NK-92 treated with Interleukin-12 subunit alpha and Interleukin-12 subunit beta, amount 100 ng/mL, for 24 hours (cell line): ENCODE measurements at regions not wholly inside any gene's neighbourhood (a gene's known extent, or its start where the extent isn't known, plus 50 kb on each side); places are given as distances from the start of the nearest gene placed in this dataset.
"Not testable (repeated sequence)": the region's sequence is repeated elsewhere in the genome, so short reads cannot be mapped to it uniquely, and the experiment has no call there.

Experiments used
- DNase-seq: peaks from one replicate; lab custom pipeline; 2025; lab: John Stamatoyannopoulos, UW

DNA sequence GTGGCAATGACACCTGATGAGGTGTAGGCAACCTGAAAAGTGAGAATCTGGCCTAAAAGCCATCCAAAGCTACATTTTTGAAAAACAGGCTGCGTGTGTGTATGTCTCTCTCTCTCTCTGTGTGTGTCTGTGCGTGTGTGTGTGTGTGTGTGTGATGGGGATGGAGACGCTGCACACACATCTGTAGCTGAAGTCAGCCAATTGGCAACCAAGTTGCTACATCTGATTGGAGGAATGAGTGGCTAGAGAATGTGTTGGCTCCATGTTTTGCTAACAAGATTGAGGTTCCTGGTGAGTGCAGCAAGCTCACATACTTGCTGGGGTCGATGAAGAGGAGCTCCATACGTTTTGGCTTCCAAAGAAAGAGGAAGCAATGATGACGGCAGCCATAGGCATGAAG, 311.4 kb upstream of the NCAM1 start:
- DNase-seq, result no peak

DNA sequence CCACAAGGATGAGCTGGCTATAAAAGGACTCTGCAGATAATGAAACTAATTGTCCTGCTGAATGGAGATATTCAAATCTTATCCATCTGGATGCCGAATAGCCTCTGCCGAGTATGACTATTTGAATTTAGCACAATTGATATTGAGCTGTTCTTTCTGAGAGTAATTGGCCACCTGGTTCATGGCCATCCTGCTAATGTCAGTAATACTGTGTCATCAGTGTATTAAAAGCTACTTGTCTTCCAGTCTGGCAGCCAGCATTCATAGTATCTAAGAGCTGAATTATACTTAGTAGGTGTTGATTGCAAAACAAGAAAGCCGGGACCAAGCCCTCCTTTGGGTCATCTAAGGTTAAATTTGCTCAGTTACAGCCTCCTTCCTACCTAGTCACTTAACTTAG, 310.7 kb upstream of the NCAM1 start:
- no peak for DNase-seq

GRCh38 chr11:112651386-112651785, 309.8 kb upstream of the NCAM1 start:
- no peak for DNase-seq

GRCh38 chr11:112652786-112653390, 308.3 kb upstream of the NCAM1 start:
- no peak for DNase-seq

- no peak for DNase-seq
Measured at GRCh38 chr11:112655371-112655770, 305.8 kb upstream of the NCAM1 start.

GRCh38 chr11:112656772-112657428, 304.3 kb upstream of the NCAM1 start:
- DNase-seq, result no peak

- no peak for DNase-seq
Measured at GRCh38 chr11:112658431-112658878, 302.8 kb upstream of the NCAM1 start.

DNA sequence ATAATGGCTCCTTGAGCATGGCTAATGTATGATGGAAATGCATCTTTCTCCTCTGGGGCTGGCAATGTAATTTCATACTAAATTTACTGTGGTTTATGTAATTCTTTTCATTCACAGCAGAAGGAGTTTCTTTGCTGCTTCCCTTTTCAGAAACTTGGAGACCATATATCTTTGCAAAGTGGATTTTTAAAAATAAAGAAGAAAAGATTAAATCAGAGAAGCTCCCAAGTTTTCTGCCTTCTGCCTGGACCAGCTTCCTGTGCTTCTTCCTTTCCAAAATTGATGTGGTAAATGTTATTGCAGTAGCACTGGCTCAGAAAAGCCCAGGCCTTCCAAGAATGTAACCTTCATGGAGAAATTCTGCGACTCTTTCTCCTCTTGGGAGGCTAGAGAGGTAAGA, 300.1 kb upstream of the NCAM1 start:
- no peak for DNase-seq

GRCh38 chr11:112661571-112661970, 299.6 kb upstream of the NCAM1 start:
- DNase-seq, result no peak

- no peak for DNase-seq
Measured at GRCh38 chr11:112662554-112662953, 298.7 kb upstream of the NCAM1 start.

DNA sequence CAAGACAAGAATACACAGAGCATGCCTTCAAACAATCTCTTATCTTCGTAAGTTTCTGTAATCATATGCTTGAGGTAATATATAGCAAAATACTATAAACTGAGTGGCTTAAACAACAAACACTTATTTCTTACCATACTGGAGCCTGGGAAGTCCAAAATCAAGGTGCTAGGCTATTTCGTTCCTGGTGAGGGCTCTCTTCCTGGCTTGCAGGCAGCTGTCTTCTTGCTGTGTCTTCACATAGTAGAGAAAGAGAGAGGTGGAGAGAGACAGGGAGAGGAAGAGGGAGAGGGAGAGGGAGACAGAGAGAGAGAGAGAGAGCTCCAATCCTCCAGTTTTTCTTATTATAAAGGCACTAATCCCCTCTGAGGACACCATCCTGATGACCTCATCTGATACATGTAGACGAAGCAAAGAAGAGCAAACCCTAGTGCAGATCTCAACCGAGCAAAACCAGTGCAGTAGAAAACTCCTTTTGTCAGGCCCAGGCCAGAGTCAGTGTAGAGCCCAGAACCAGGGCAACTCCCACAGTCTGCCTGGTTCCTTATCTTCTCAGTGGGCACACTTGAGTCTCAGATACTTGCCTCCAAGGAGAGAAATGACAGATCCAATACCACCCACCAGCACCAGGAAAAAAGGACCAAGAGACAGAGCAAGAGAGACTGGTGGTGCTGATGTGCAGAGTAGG, 297.1 kb upstream of the NCAM1 start:
- no peak for DNase-seq

DNA sequence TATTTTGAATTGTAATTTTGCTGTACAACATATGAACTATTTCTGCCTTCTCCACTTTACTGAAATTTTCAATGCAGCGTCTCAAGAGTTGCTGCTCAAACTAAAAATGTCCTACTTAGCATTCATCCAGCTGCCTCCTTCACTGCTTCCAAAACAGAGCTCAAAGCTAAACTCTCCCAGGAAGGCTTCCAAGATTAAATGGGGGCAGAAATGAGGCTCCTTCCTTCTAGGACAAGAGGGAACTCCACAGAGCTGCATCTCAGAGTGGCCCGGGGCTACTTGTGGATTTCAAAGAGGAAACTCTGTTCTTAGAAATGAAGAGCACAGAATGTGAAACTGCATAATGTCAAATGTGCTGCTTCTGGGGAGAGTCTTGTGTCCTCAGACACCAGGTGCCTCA, 295.9 kb upstream of the NCAM1 start:
- DNase-seq, result no peak

DNA sequence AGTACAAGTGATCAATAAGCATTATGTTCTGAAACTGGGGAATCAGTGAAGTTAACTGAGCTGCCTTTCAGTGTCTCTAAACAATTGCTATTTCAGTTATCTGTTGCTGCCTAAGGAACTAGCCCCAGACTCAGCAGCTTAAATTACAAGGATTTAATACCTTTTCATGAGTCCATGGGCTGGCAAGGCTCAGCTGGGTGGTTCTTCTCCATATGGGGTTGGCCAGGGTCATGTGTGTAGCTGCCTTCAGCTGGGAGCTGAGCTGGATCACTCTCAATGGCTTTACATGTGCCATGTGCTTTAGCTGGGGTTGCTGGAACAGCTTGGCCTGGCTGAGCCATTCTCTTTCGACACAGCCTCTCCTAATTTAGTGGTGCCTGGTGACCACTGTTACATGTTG, 295.0 kb upstream of the NCAM1 start:
- DNase-seq, result no peak

DNA sequence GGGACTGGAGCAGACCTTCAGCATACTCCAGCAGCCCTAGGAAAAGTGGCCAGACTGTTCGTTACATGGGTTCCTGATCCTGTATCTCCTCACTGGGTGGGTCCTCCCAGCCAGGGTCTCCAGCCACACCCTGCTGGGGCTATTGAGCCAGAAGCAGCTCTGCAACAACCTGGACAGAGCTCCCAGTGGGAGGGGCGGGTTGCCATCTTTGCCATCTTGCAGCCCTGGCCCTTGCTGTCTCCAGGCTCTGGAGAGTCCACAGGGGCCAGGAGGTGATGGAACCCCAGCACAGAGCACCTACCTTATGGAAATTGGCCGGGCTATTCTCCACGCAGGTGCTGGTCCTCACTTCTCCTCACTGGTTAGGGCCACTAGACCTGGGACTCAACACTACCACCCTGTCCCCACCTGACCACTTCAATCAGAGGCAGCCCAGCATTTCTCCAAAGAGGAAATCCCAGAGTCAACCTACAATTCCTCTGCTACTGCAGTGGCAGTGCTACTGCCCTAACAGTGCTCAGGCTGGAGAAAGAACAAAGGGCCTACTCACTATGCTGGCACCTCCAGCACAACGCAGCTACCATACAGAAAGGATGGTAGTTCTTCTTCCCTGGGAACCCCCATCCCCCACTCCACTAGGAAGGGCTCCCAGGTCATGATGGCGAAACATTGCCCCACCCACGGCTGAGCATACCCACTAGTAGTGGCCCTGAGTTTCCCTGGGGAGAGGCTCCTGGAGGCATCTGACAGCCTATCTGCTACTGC, 290.2 kb upstream of the NCAM1 start:
- no peak for DNase-seq

GRCh38 chr11:112673401-112673800, 287.8 kb upstream of the NCAM1 start:
- DNase-seq, result not testable (repeated sequence)

DNA sequence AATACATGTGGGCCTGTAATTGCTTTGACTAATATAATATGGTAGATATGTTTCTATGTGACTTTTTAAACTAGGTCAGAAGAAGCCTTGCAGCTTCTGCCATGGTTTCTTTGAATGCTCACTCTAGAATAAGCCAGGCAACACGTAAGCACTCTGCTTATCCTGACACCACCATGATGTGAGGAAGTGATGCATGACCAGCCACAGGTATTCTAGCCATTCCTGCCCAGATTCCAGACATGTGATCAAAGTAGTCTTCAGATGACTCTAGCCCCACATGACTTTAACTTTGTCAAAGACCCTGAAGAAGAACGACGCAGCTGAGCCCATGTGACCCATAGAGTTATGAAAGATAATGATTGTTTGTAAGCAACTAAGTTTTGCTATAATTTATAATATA, 276.1 kb upstream of the NCAM1 start:
- DNase-seq, result no peak

- no peak for DNase-seq
Measured at GRCh38 chr11:112689851-112690250, 271.4 kb upstream of the NCAM1 start.

- no peak for DNase-seq
Measured at GRCh38 chr11:112693781-112694180, 267.4 kb upstream of the NCAM1 start.

- no peak for DNase-seq
Measured at GRCh38 chr11:112694245-112694644, 267.0 kb upstream of the NCAM1 start.

DNA sequence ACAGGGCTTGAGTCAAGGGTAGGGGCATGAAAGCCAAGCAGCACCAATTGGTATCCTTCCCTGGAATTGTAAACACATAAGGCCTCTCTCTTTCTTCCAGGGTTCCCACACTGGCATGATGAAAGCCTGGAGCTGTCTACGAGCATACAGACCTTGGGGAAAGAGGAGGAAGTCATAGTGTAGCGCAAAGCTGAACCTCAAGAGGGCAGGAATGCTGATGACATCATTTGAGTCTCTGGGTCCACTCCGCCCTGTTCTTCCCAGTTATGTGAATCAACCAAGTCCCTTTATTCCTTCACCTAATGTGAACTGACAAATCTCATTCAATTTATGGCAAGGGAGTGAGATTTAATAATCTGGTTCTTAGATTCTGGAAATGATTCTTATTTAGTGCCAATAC, 266.4 kb upstream of the NCAM1 start:
- no peak for DNase-seq

DNA sequence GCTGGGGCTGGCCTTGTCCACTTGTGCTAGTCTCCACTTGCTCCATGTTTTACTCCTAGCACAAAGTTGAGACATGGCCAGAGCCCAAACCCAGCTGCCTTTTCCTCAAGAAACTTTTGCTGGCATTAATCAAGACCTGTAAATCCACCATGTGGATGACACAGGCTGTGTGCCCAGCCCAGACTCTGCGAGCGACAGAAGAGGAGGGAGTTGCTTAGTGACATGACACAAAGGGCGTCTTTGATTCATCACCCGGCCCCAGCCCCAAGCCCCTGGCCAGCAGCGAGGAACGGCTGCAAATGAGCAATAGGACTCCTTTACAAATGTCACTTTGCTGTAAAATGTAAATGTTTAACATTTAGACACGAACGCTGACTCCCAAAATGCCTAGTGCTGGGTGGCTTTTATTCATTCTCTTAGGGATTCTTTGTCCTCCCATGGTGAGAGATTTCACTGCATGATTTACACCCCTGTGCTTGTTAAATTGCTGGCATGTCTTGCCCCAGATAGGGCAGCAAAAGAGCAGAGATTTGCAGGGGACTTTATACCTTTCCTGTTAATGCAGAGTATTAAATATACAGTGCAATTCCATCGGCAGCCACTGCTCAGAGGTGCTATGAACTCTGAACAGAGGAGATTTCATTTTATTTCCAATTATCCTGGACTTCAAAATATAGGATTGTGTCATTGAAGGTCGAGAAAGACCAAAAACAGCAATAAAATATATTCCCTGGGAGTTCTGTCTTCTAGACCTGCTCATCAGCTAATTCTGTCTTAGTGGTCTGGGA, 263.6 kb upstream of the NCAM1 start:
- DNase-seq, result no peak

- no peak for DNase-seq
Measured at GRCh38 chr11:112705148-112705547, 256.1 kb upstream of the NCAM1 start.
